Panc1 (cell line): ENCODE measurements at regions not wholly inside any gene's neighbourhood (a gene's known extent, or its start where the extent isn't known, plus 50 kb on each side); places are given as distances from the start of the nearest gene placed in this dataset.

Experiments
- POLR2AphosphoS5 ChIP-seq: IDR thresholded peaks from 2 replicates; pipeline ENCODE4 v1.6.1; 2012; ENCODE audit warnings: mild to moderate bottlenecking, low read depth, low read length, moderate library complexity
- TF ChIP-seq, protein P1 (sequence below), 2 experiments: IDR thresholded peaks; 2 replicates each; pipeline ENCODE4 v1.6.1; 2011 to 2012; ENCODE audit warnings: low read depth in 2 of 2, control low read depth in 1 of 2, low read length in 1 of 2, mild to moderate bottlenecking in 1 of 2, moderate library complexity in 1 of 2; ENCODE audit not compliant: insufficient read depth in 1 of 2
- TF ChIP-seq, protein P2 (sequence below): fragments of 450-650 bp; IDR thresholded peaks from 2 replicates; pipeline ENCODE4 v1.5.1; 2017; ENCODE audit warnings: mild to moderate bottlenecking

GRCh38 chr5:61771808-61772207 lies 439.8 kb downstream of the ZSWIM6 start:
- TF ChIP-seq POLR2AphosphoS5: no peak
- TF ChIP-seq, protein P1, sequence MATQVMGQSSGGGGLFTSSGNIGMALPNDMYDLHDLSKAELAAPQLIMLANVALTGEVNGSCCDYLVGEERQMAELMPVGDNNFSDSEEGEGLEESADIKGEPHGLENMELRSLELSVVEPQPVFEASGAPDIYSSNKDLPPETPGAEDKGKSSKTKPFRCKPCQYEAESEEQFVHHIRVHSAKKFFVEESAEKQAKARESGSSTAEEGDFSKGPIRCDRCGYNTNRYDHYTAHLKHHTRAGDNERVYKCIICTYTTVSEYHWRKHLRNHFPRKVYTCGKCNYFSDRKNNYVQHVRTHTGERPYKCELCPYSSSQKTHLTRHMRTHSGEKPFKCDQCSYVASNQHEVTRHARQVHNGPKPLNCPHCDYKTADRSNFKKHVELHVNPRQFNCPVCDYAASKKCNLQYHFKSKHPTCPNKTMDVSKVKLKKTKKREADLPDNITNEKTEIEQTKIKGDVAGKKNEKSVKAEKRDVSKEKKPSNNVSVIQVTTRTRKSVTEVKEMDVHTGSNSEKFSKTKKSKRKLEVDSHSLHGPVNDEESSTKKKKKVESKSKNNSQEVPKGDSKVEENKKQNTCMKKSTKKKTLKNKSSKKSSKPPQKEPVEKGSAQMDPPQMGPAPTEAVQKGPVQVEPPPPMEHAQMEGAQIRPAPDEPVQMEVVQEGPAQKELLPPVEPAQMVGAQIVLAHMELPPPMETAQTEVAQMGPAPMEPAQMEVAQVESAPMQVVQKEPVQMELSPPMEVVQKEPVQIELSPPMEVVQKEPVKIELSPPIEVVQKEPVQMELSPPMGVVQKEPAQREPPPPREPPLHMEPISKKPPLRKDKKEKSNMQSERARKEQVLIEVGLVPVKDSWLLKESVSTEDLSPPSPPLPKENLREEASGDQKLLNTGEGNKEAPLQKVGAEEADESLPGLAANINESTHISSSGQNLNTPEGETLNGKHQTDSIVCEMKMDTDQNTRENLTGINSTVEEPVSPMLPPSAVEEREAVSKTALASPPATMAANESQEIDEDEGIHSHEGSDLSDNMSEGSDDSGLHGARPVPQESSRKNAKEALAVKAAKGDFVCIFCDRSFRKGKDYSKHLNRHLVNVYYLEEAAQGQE (IDR thresholded peaks at IDR 0.05; ENCODE audit: insufficient read depth in 1 of 2, low read depth in 2 of 2, low read length in 1 of 2): no peak
- TF ChIP-seq, protein P2, sequence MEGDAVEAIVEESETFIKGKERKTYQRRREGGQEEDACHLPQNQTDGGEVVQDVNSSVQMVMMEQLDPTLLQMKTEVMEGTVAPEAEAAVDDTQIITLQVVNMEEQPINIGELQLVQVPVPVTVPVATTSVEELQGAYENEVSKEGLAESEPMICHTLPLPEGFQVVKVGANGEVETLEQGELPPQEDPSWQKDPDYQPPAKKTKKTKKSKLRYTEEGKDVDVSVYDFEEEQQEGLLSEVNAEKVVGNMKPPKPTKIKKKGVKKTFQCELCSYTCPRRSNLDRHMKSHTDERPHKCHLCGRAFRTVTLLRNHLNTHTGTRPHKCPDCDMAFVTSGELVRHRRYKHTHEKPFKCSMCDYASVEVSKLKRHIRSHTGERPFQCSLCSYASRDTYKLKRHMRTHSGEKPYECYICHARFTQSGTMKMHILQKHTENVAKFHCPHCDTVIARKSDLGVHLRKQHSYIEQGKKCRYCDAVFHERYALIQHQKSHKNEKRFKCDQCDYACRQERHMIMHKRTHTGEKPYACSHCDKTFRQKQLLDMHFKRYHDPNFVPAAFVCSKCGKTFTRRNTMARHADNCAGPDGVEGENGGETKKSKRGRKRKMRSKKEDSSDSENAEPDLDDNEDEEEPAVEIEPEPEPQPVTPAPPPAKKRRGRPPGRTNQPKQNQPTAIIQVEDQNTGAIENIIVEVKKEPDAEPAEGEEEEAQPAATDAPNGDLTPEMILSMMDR: no peak
